ENCODE measurements at regions not wholly inside any gene's neighbourhood (a gene's known extent, or its start where the extent isn't known, plus 50 kb on each side); places are given as distances from the start of the nearest gene placed in this dataset.

DNA sequence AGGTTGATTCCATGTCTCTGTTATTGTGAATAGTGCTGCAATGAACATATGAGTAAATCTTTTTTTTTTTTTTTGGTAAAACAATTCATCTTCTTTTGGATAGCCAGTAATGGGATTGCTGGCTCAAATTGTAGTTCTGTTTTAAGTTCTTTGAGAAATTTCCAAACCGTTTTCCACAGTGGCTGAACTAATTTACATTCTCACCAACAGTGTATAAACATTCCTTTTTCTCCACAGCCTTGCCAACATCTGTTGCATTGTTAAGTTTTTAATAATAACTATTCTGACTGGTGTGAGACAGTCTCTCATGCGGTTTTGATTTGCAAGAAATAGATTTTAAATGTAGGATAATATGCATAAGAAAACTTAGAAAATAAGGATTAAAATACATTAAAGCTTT is 279.0 kb upstream of the EPHA3 start:
- TF ChIP-seq, protein P1, sequence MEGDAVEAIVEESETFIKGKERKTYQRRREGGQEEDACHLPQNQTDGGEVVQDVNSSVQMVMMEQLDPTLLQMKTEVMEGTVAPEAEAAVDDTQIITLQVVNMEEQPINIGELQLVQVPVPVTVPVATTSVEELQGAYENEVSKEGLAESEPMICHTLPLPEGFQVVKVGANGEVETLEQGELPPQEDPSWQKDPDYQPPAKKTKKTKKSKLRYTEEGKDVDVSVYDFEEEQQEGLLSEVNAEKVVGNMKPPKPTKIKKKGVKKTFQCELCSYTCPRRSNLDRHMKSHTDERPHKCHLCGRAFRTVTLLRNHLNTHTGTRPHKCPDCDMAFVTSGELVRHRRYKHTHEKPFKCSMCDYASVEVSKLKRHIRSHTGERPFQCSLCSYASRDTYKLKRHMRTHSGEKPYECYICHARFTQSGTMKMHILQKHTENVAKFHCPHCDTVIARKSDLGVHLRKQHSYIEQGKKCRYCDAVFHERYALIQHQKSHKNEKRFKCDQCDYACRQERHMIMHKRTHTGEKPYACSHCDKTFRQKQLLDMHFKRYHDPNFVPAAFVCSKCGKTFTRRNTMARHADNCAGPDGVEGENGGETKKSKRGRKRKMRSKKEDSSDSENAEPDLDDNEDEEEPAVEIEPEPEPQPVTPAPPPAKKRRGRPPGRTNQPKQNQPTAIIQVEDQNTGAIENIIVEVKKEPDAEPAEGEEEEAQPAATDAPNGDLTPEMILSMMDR (IDR thresholded peaks at IDR 0.05; ENCODE audit: control extremely low read depth in 1 of 3, insufficient read depth in 1 of 3, low read depth in 1 of 3, low read length in 3 of 3) = no peak
- TF ChIP-seq ATF3 (IDR thresholded peaks at IDR 0.05; ENCODE audit: insufficient read depth, low read depth, low read length) = no peak
- no peak for TF ChIP-seq MAX (IDR thresholded peaks at IDR 0.05)
- no peak for TF ChIP-seq ATF2 (IDR thresholded peaks at IDR 0.05; ENCODE audit: low read length)
- no peak for TF ChIP-seq POLR2AphosphoS5 (IDR thresholded peaks at IDR 0.05; ENCODE audit: low read depth, low read length)

Measured in H1 (cell line).